SU-DHL-6 (cell line): ENCODE measurements at regions not wholly inside any gene's neighbourhood (a gene's known extent, or its start where the extent isn't known, plus 50 kb on each side); places are given as distances from the start of the nearest gene placed in this dataset.
"Not testable (repeated sequence)": the region's sequence is repeated elsewhere in the genome, so short reads cannot be mapped to it uniquely, and the experiment has no call there.

ENCODE experiments used
- H2AFZ ChIP-seq: fragments of 200-600 bp; sonication (generic); 2 replicates; pipeline ENCODE4 v1.6.1; 2014; ENCODE audit warnings: low read depth, mild to moderate bottlenecking, moderate library complexity, mixed read lengths, antibody characterized with exemption, low read length; ENCODE audit not compliant: severe bottlenecking
- H3F3A ChIP-seq: fragments of 200-600 bp; shearing (Covaris generic); 2 replicates; pipeline ENCODE4 v1.6.0; 2016; ENCODE audit warnings: antibody characterized with exemption, mild to moderate bottlenecking; ENCODE audit not compliant: insufficient read depth
- H3K27ac ChIP-seq: fragments of 200-600 bp; sonication (generic); 2 replicates; pipeline ENCODE4 v1.5.1; 2016; ENCODE audit warnings: low read depth, mild to moderate bottlenecking, low read length, moderate library complexity, mixed read lengths
- H3K27me3 ChIP-seq: fragments of 200-600 bp; sonication (generic), shearing (Covaris generic); 2 replicates; pipeline ENCODE4 v1.6.0; 2014; ENCODE audit warnings: mild to moderate bottlenecking, low read length
- H3K36me3 ChIP-seq: fragments of 200-600 bp; sonication (generic); 2 replicates; pipeline ENCODE4 v1.6.1; 2014; ENCODE audit warnings: mild to moderate bottlenecking, low read length, mixed read lengths
- H3K4me2 ChIP-seq: fragments of 300-600, 200-600 bp; shearing (Covaris generic), sonication (generic); 2 replicates; pipeline ENCODE4 v1.6.0; 2014; ENCODE audit warnings: low read length, low read depth, mild to moderate bottlenecking; ENCODE audit not compliant: poor library complexity, severe bottlenecking
- H3K4me3 ChIP-seq: fragments of 200-600 bp; sonication (generic); 2 replicates; pipeline ENCODE4 v1.5.1; 2014; ENCODE audit warnings: antibody characterized with exemption, low read length, mild to moderate bottlenecking, mixed read lengths; ENCODE audit not compliant: insufficient read depth, poor library complexity, severe bottlenecking
- H3K79me2 ChIP-seq: fragments of 200-600 bp; sonication (generic); 2 replicates; pipeline ENCODE4 v1.6.1; 2014; ENCODE audit warnings: mild to moderate bottlenecking, low read length, moderate library complexity; ENCODE audit not compliant: insufficient read depth
- H3K9ac ChIP-seq: fragments of 200-600 bp; sonication (generic); 2 replicates; pipeline ENCODE4 v1.7.0; 2014; ENCODE audit warnings: mild to moderate bottlenecking, low read length
- H3K9me2 ChIP-seq: fragments of 200-600 bp; sonication (generic); replicated peaks from 2 replicates; pipeline ENCODE4 v1.6.1; 2014; ENCODE audit warnings: low read length; ENCODE audit not compliant: insufficient read depth
- H3K9me3 ChIP-seq: fragments of 200-600 bp; sonication (generic); 2 replicates; pipeline ENCODE4 v1.6.1; 2014; ENCODE audit warnings: low read length, mixed read lengths; ENCODE audit not compliant: insufficient read depth
- H4K20me1 ChIP-seq: fragments of 200-600 bp; sonication (generic); 2 replicates; pipeline ENCODE4 v1.6.1; 2014; ENCODE audit warnings: low read depth, mild to moderate bottlenecking, antibody characterized with exemption, low read length, moderate library complexity, mixed read lengths
- EZH2phosphoT487 ChIP-seq: fragments of 200-600 bp; sonication (generic), shearing (Covaris generic); conservative IDR thresholded peaks from 2 replicates; pipeline ENCODE4 v1.6.1; 2018; ENCODE audit warnings: mild to moderate bottlenecking, antibody characterized with exemption, low read length, moderate library complexity, mixed read lengths
- TF ChIP-seq, protein P1 (sequence below): fragments of 200-600 bp; sonication (generic); IDR thresholded peaks from one replicate; pipeline ENCODE4 v1.5.1; 2017; ENCODE audit warnings: antibody characterized with exemption, mild to moderate bottlenecking, low read length, moderate library complexity; ENCODE audit not compliant: insufficient read depth, poor library complexity, severe bottlenecking

DNA sequence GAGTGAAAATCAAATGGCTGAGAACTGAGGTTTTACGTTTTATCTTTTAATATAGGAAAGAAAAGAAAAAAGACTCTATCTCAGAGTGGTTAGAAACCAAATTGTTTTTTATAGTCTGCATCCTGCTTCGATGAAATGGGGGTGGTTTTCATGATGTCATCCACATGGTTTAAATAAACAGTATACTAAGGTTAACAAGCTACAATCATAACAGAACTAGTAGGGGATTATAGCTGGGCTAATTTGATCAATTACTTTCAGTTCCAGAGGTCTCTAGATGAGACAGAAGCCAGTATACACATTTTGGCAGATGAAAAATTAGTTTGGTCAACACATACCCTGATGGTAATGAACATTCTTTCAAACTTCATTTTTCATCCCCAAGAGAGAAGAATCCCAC is 106.3 kb upstream of the SNX2 start:
- H3K79me2 ChIP-seq = no peaks in the 10 kb centered on the region
- H3K4me2 ChIP-seq = no peak overlapping the region
- no peaks in the 10 kb centered on the region for H3K9me2 ChIP-seq
- no peak overlapping the region for H3K27ac ChIP-seq
- no peaks in the 10 kb centered on the region for H3F3A ChIP-seq
- no peaks in the 10 kb centered on the region for H3K27me3 ChIP-seq
- no peaks in the 10 kb centered on the region for H4K20me1 ChIP-seq
- no peaks in the 10 kb centered on the region for H3K36me3 ChIP-seq
- no peaks in the 10 kb centered on the region for H3K9me3 ChIP-seq
- no peak overlapping the region for H2AFZ ChIP-seq
- no peak for TF ChIP-seq EZH2phosphoT487
- TF ChIP-seq, protein P1, sequence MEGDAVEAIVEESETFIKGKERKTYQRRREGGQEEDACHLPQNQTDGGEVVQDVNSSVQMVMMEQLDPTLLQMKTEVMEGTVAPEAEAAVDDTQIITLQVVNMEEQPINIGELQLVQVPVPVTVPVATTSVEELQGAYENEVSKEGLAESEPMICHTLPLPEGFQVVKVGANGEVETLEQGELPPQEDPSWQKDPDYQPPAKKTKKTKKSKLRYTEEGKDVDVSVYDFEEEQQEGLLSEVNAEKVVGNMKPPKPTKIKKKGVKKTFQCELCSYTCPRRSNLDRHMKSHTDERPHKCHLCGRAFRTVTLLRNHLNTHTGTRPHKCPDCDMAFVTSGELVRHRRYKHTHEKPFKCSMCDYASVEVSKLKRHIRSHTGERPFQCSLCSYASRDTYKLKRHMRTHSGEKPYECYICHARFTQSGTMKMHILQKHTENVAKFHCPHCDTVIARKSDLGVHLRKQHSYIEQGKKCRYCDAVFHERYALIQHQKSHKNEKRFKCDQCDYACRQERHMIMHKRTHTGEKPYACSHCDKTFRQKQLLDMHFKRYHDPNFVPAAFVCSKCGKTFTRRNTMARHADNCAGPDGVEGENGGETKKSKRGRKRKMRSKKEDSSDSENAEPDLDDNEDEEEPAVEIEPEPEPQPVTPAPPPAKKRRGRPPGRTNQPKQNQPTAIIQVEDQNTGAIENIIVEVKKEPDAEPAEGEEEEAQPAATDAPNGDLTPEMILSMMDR = no peak
- no peak overlapping the region for H3K4me3 ChIP-seq
- H3K9ac ChIP-seq = no peak overlapping the region

DNA sequence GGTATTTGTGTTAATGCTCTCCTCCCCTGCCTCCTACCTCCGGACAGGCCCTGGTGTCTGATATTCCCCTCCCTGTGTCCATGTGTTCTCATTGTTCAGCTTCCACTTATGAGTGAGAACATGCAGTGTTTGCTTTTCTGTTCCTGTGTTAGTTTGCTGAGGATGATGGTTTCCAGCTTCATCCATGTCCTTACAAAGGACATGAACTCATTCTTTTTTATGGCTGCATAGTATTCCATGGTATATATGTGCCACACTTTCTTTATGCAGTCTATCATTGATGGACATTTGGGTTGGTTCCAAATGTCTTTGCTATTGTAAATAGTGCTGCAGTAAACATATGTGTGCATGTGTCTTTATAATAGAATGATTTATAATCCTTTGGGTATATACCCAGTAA is 105.2 kb upstream of the SNX2 start:
- H3K36me3 ChIP-seq, H3K9me3 ChIP-seq: not testable (repeated sequence)

DNA sequence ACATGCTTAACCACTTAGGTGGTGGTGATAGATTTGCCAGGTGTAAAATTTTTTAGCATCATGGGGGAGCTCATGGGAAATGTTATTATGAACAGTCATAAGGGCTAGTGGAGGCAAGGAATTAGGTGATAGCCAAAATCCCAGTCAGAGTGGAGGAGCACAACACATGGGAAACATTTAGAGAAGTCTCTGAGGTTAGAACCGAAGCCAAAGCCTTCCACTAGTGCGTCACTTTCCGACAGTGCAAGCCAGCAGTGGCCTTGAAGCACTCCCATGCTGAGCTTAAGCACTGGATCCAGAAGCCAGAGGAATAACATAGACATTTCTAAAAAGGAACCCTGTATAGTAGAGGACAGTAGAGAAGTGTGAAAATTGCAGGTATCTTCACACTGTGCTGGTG is 101.5 kb upstream of the SNX2 start:
- Histone ChIP-seq H3K9me3 (no peaks in the 10 kb centered on the region), H4K20me1 (no peaks in the 10 kb centered on the region), H3K79me2 (no peaks in the 10 kb centered on the region), H3K27ac (no peak overlapping the region), H3K9ac (no peak overlapping the region), H3F3A (no peaks in the 10 kb centered on the region), H3K4me3 (no peak overlapping the region), H2AFZ (no peak overlapping the region), H3K27me3 (no peaks in the 10 kb centered on the region), H3K4me2 (no peak overlapping the region), H3K9me2 (no peaks in the 10 kb centered on the region), H3K36me3 (no peaks in the 10 kb centered on the region)
- TF ChIP-seq EZH2phosphoT487 = no peak
- TF ChIP-seq, protein P1 = no peak

More for the DNA sequence above, 105.2 kb upstream of the SNX2 start:
- H3K9ac ChIP-seq, H3K4me3 ChIP-seq, H2AFZ ChIP-seq, H3K4me2 ChIP-seq, H3K27ac ChIP-seq, H3F3A ChIP-seq, H3K9me2 ChIP-seq, H4K20me1 ChIP-seq, H3K27me3 ChIP-seq, H3K79me2 ChIP-seq: not testable (repeated sequence)

DNA sequence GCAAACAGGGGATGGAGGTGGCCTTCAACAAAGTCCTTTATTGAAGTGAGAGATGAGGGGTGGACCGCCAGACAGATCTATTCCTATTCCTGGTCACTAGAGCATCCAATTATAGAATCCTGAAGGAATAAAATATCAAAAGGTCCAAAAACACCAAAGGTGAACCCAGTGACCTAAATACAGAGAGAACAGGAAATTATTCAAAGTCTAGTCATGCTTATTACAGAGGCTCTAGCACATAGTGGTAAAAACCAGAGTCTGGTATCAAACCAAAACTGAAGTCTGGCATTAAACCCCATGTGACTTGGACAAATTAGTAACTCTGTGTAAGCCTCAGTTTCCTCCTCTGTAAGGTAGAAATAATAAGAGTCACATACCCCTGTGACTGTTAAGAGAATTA is 100.5 kb upstream of the SNX2 start:
- Histone ChIP-seq H3K79me2 (no peaks in the 10 kb centered on the region), H3K9ac (no peak overlapping the region), H3K9me2 (no peaks in the 10 kb centered on the region), H4K20me1 (no peaks in the 10 kb centered on the region), H3F3A (no peaks in the 10 kb centered on the region), H3K36me3 (no peaks in the 10 kb centered on the region), H3K9me3 (no peaks in the 10 kb centered on the region), H3K27me3 (no peaks in the 10 kb centered on the region), H3K27ac (no peak overlapping the region), H2AFZ (no peak overlapping the region), H3K4me3 (no peak overlapping the region), H3K4me2 (no peak overlapping the region)
- TF ChIP-seq, protein P1 = no peak
- no peak for TF ChIP-seq EZH2phosphoT487
